Suprapubic skin (tissue), 4 donors: ENCODE measurements at regions not wholly inside any gene's neighbourhood (a gene's known extent, or its start where the extent isn't known, plus 50 kb on each side); places are given as distances from the start of the nearest gene placed in this dataset.

Experiments used
- CTCF ChIP-seq, 2 donors: fragments of 200-600 bp in 1 of 2; fragments of 450-650 bp in 1 of 2; sonication (generic) in 1 of 2; IDR thresholded peaks; one replicate each; pipeline ENCODE4 v1.5.1; 2016 to 2019; ENCODE audit warnings: antibody characterized with exemption in 2 of 2, mild to moderate bottlenecking in 1 of 2, moderate library complexity in 1 of 2
- POLR2A ChIP-seq, 2 donors: fragments of 450-650 bp; IDR thresholded peaks; one replicate each; pipeline ENCODE4 v1.6.1; 2017; ENCODE audit warnings: antibody characterized with exemption in 2 of 2, mild to moderate bottlenecking in 2 of 2, moderate library complexity in 2 of 2
- POLR2AphosphoS5 ChIP-seq, 3 donors: sonication (generic); formaldehyde crosslinking; IDR thresholded peaks; one replicate each; pipeline ENCODE4 v1.6.1; 2017; ENCODE audit warnings: antibody characterized with exemption in 3 of 3

- no peak for TF ChIP-seq CTCF (IDR thresholded peaks at IDR 0.05)
- TF ChIP-seq POLR2AphosphoS5 (IDR thresholded peaks at IDR 0.05), result no peak
- TF ChIP-seq POLR2A (IDR thresholded peaks at IDR 0.05), result no peak
Observed at GRCh38 chr12:24359418-24359817, 409.9 kb upstream of the SOX5 start.
